Nephron (organoid): ENCODE measurements at regions not wholly inside any gene's neighbourhood (a gene's known extent, or its start where the extent isn't known, plus 50 kb on each side); places are given as distances from the start of the nearest gene placed in this dataset.

Experiments used
- H3K27ac Mint-ChIP-seq, 3 experiments: 2 replicates each; pipeline ENCODE4 v1.8.0; 2020; ENCODE audit warnings: mixed read lengths in 3 of 3, mild to moderate bottlenecking in 2 of 3, moderate library complexity in 1 of 3
- H3K27me3 Mint-ChIP-seq: 2 replicates; pipeline ENCODE4 v1.8.0; 2021; ENCODE audit warnings: low read depth, mild to moderate bottlenecking, moderate library complexity, mixed read lengths
- H3K36me3 Mint-ChIP-seq: 2 replicates; pipeline ENCODE4 v1.8.0; 2020; ENCODE audit warnings: low read depth, mixed read lengths
- H3K4me1 Mint-ChIP-seq: 2 replicates; pipeline ENCODE4 v1.8.0; 2020; ENCODE audit warnings: mixed read lengths
- H3K4me3 Mint-ChIP-seq, 3 experiments: 2 replicates each; pipeline ENCODE4 v1.8.0; 2020; ENCODE audit warnings: mild to moderate bottlenecking in 3 of 3, mixed read lengths in 3 of 3, moderate library complexity in 2 of 3
- H3K9me3 Mint-ChIP-seq: 2 replicates; pipeline ENCODE4 v1.8.0; 2020; ENCODE audit warnings: mixed read lengths
- TF ChIP-seq, protein P1 (sequence below), 3 experiments: fragments of 200-600 bp; sonication (generic); IDR thresholded peaks; one replicate each; pipeline ENCODE4 v1.5.0; 2021; ENCODE audit warnings: antibody characterized with exemption in 3 of 3; ENCODE audit not compliant: unreplicated experiment in 3 of 3

DNA sequence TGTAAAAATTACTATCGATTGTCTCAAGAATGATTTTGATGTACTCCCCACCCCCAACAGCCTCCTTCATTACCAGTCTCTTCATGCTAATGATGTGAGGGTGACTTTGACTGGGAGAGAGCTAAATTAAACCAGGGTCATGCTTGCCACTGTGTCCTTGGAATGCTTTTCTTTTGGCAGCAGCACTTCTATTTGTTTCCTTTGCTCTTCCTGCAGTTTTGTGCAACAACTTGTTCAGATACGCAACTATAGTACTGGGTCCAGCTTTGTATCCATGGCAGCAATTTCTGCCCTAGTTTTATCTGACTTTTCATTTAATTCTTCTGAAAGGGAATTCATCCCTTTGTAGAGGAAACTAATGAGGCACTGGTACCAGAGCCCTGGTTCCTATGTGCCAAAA is 2792.1 kb downstream of the PCDH9 start:
- Mint-ChIP-seq H3K9me3 (no peaks in the 10 kb centered on the region), H3K27ac (no peak overlapping the region), H3K4me3 (no peak overlapping the region), H3K4me1 (no peaks in the 10 kb centered on the region), H3K27me3 (no peaks in the 10 kb centered on the region), H3K36me3 (no peaks in the 10 kb centered on the region)
- TF ChIP-seq, protein P1, sequence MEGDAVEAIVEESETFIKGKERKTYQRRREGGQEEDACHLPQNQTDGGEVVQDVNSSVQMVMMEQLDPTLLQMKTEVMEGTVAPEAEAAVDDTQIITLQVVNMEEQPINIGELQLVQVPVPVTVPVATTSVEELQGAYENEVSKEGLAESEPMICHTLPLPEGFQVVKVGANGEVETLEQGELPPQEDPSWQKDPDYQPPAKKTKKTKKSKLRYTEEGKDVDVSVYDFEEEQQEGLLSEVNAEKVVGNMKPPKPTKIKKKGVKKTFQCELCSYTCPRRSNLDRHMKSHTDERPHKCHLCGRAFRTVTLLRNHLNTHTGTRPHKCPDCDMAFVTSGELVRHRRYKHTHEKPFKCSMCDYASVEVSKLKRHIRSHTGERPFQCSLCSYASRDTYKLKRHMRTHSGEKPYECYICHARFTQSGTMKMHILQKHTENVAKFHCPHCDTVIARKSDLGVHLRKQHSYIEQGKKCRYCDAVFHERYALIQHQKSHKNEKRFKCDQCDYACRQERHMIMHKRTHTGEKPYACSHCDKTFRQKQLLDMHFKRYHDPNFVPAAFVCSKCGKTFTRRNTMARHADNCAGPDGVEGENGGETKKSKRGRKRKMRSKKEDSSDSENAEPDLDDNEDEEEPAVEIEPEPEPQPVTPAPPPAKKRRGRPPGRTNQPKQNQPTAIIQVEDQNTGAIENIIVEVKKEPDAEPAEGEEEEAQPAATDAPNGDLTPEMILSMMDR (IDR thresholded peaks at IDR 0.05; ENCODE audit: unreplicated experiment in 3 of 3): no peak

DNA sequence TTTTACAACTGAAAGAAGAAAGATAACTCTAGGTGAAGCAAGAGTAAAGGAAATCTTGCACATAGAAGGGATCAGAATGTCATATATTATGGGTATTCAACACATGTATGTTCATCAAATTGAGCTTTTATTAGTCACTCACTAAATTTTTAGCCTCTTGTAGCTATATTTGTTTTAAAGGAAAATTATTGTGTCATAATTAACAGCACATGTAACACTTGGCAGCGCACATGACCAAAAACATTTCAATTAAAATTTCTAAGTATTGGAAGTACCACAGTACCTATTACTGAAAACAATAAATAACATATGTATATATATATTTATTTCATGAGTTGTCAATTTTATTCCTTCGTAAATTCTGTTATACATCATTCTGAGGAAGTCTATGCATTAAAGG is 2800.4 kb downstream of the PCDH9 start:
- no peaks in the 10 kb centered on the region for H3K4me1 Mint-ChIP-seq
- TF ChIP-seq, protein P1 (IDR thresholded peaks at IDR 0.05; ENCODE audit: unreplicated experiment in 3 of 3): no peak
- H3K36me3 Mint-ChIP-seq: no peaks in the 10 kb centered on the region
- H3K27ac Mint-ChIP-seq: no peak overlapping the region
- no peaks in the 10 kb centered on the region for H3K9me3 Mint-ChIP-seq
- no peak overlapping the region for H3K4me3 Mint-ChIP-seq
- no peaks in the 10 kb centered on the region for H3K27me3 Mint-ChIP-seq

GRCh38 chr13:64428196-64428595 is 2801.9 kb downstream of the PCDH9 start:
- H3K4me3 Mint-ChIP-seq: no peak overlapping the region
- H3K9me3 Mint-ChIP-seq: no peaks in the 10 kb centered on the region
- H3K4me1 Mint-ChIP-seq: no peaks in the 10 kb centered on the region
- H3K27me3 Mint-ChIP-seq: no peaks in the 10 kb centered on the region
- H3K27ac Mint-ChIP-seq: no peak overlapping the region
- no peaks in the 10 kb centered on the region for H3K36me3 Mint-ChIP-seq
- TF ChIP-seq, protein P1 (IDR thresholded peaks at IDR 0.05; ENCODE audit: unreplicated experiment in 3 of 3): no peak

DNA sequence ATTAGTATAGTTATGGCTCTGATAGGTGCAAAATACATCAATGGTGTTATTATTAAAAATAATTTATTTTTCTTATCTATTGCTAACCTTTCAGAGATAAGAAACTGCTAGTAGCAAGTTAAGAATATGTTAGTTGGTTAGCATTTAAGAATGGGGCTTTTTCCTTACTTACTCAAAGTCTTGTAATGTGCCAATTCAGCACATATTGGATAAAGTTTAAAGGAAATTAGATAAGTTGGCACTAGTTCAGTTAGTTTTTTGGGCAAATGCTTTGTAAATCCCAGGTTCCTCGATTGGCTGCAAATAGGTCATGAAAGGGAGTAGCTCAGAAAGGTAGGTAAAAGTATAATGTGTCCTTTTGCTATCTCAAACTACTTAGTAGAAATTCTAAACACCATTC is 2806.7 kb downstream of the PCDH9 start:
- no peaks in the 10 kb centered on the region for H3K27me3 Mint-ChIP-seq
- no peaks in the 10 kb centered on the region for H3K36me3 Mint-ChIP-seq
- no peaks in the 10 kb centered on the region for H3K9me3 Mint-ChIP-seq
- no peak overlapping the region for H3K4me3 Mint-ChIP-seq
- no peak overlapping the region for H3K27ac Mint-ChIP-seq
- TF ChIP-seq, protein P1 (IDR thresholded peaks at IDR 0.05; ENCODE audit: unreplicated experiment in 3 of 3): no peak
- no peaks in the 10 kb centered on the region for H3K4me1 Mint-ChIP-seq

GRCh38 chr13:64420181-64420580 is 2810.0 kb downstream of the PCDH9 start:
- TF ChIP-seq, protein P1 (IDR thresholded peaks at IDR 0.05; ENCODE audit: unreplicated experiment in 3 of 3): no peak
- no peaks in the 10 kb centered on the region for H3K36me3 Mint-ChIP-seq
- H3K27ac Mint-ChIP-seq: no peak overlapping the region
- H3K9me3 Mint-ChIP-seq: no peaks in the 10 kb centered on the region
- H3K4me1 Mint-ChIP-seq: no peaks in the 10 kb centered on the region
- no peak overlapping the region for H3K4me3 Mint-ChIP-seq
- no peaks in the 10 kb centered on the region for H3K27me3 Mint-ChIP-seq

DNA sequence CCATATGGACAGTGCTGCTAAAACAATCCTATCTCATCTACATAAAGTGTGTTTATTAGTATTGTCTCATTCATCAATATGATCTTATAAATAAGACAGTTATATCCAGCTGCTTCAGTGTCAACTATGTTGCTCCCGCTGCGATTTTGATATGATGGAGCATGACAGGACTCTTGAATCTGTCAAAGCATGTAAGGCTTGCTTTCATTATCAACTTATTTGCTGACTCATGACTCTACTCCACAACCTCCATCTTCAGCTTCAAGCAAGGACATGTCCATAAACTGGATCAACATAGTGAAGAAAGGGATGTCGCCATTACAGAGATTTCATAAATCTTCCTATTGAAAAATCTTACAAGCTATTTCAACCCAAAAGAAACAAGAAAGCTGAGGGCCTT is 2812.6 kb downstream of the PCDH9 start:
- Mint-ChIP-seq H3K9me3 (no peaks in the 10 kb centered on the region), H3K27ac (no peak overlapping the region), H3K27me3 (no peaks in the 10 kb centered on the region), H3K4me3 (no peak overlapping the region), H3K4me1 (no peaks in the 10 kb centered on the region), H3K36me3 (no peaks in the 10 kb centered on the region)
- TF ChIP-seq, protein P1 (IDR thresholded peaks at IDR 0.05; ENCODE audit: unreplicated experiment in 3 of 3): no peak
